ENCODE measurements at regions not wholly inside any gene's neighbourhood (a gene's known extent, or its start where the extent isn't known, plus 50 kb on each side); places are given as distances from the start of the nearest gene placed in this dataset.

GRCh38 chr12:4221258-4221620 is 52.3 kb upstream of the CCND2 start:
- no peaks in the 10 kb centered on the region for H3K9me3 ChIP-seq (ENCODE audit: control insufficient read depth, insufficient read depth, low read depth, low read length)
- no peak overlapping the region for H3K4me3 ChIP-seq (ENCODE audit: low read depth, low read length)
- ChIA-PET CTCF (no interaction called here), POLR2A (no interaction called here)
- no peaks in the 10 kb centered on the region for H3K36me3 ChIP-seq (ENCODE audit: control insufficient read depth in 2 of 2, insufficient read depth in 1 of 2, low read length in 2 of 2)
- TF ChIP-seq ZNF830 (tag by site-specific recombination; IDR thresholded peaks at IDR 0.05; ENCODE audit: low read depth) (no peak), ZNF571 (tag by site-specific recombination; IDR thresholded peaks at IDR 0.05) (no peak), ZNF791 (tag by site-specific recombination; IDR thresholded peaks at IDR 0.05) (no peak), ZNF146 (tag by site-specific recombination; IDR thresholded peaks at IDR 0.05) (no peak), OVOL3 (tag by site-specific recombination; IDR thresholded peaks at IDR 0.05) (no peak), ZNF473 (tag by site-specific recombination; IDR thresholded peaks at IDR 0.05) (no peak), ZNF24 (tag by site-specific recombination; IDR thresholded peaks at IDR 0.05) (no peak), ZSCAN5A (tag by site-specific recombination; IDR thresholded peaks at IDR 0.05) (no peak), ZNF362 (tag by site-specific recombination; IDR thresholded peaks at IDR 0.05) (no peak), YY2 (tag by site-specific recombination; IDR thresholded peaks at IDR 0.05) (no peak), KLF10 (tag by site-specific recombination; IDR thresholded peaks at IDR 0.05) (no peak), ZNF19 (tag by site-specific recombination; IDR thresholded peaks at IDR 0.05; ENCODE audit: low read depth) (no peak), ZBTB11 (tag by site-specific recombination; conservative IDR thresholded peaks at IDR 0.05; ENCODE audit: low read depth) (no peak)
- H3K27ac ChIP-seq (ENCODE audit: extremely low read depth, low read depth, low read length) = no peak overlapping the region
- H3K4me1 ChIP-seq (ENCODE audit: control insufficient read depth, insufficient read depth, low read length) = no peaks in the 10 kb centered on the region

GRCh38 chr12:4220536-4221257 is 52.9 kb upstream of the CCND2 start:
- H3K4me3 ChIP-seq (ENCODE audit: low read depth, low read length) = no peak overlapping the region
- CTCF ChIA-PET = no interaction called here
- TF ChIP-seq ZBTB21 (tag by site-specific recombination; IDR thresholded peaks at IDR 0.05) (no peak), ZNF555 (tag by site-specific recombination; conservative IDR thresholded peaks at IDR 0.05) (no peak), ZNF791 (tag by site-specific recombination; IDR thresholded peaks at IDR 0.05) (no peak), ZFP69B (tag by site-specific recombination; IDR thresholded peaks at IDR 0.05) (no peak), ZEB2 (tag by site-specific recombination; IDR thresholded peaks at IDR 0.05) (no peak), KLF17 (tag by site-specific recombination; IDR thresholded peaks at IDR 0.05) (no peak), ZNF692 (tag by site-specific recombination; IDR thresholded peaks at IDR 0.05) (no peak), ZNF514 (tag by site-specific recombination; IDR thresholded peaks at IDR 0.05) (no peak), ZNF274 (IDR thresholded peaks at IDR 0.05; ENCODE audit: low read length) (no peak), ZNF274 (tag by site-specific recombination; IDR thresholded peaks at IDR 0.05; ENCODE audit: borderline replicate concordance) (no peak)

More at GRCh38 chr12:4220536-4221257, 52.9 kb upstream of the CCND2 start:
- Histone ChIP-seq H3K36me3 (ENCODE audit: control insufficient read depth in 2 of 2, insufficient read depth in 1 of 2, low read length in 2 of 2) (no peaks in the 10 kb centered on the region), H3K27ac (ENCODE audit: extremely low read depth, low read depth, low read length) (no peak overlapping the region), H3K4me1 (ENCODE audit: control insufficient read depth, insufficient read depth, low read length) (no peaks in the 10 kb centered on the region), H3K9me3 (ENCODE audit: control insufficient read depth, insufficient read depth, low read depth, low read length) (no peaks in the 10 kb centered on the region)
- POLR2A ChIA-PET = no interaction called here
